Testis (tissue), 2 donors: ENCODE measurements at regions not wholly inside any gene's neighbourhood (a gene's known extent, or its start where the extent isn't known, plus 50 kb on each side); places are given as distances from the start of the nearest gene placed in this dataset.

Experiments used
- CTCF ChIP-seq, 3 experiments: fragments of 450-650 bp in 2 of 3; fragments of 200-600 bp in 1 of 3; sonication (generic) in 1 of 3; IDR thresholded peaks; one replicate each; pipeline ENCODE4 v1.5.1; 2016 to 2019; ENCODE audit warnings: antibody characterized with exemption in 3 of 3, mild to moderate bottlenecking in 2 of 3, moderate library complexity in 1 of 3
- POLR2A ChIP-seq: fragments of 450-650 bp; IDR thresholded peaks from one replicate; pipeline ENCODE4 v1.6.1; 2017; ENCODE audit warnings: antibody characterized with exemption, mild to moderate bottlenecking, moderate library complexity

- TF ChIP-seq CTCF (IDR thresholded peaks at IDR 0.05): no peak
- no peak for TF ChIP-seq POLR2A
These were observed 1519.6 kb downstream of the OTOL1 start for GRCh38 chr3:163016251-163016650.
